ENCODE measurements at regions not wholly inside any gene's neighbourhood (a gene's known extent, or its start where the extent isn't known, plus 50 kb on each side); places are given as distances from the start of the nearest gene placed in this dataset.

- Histone ChIP-seq H3K27me3 (ENCODE audit: control insufficient read depth in 2 of 2, insufficient read depth in 2 of 2, low read length in 2 of 2) (no peaks in the 10 kb centered on the region), H3K4me1 (ENCODE audit: control insufficient read depth in 2 of 2, insufficient read depth in 2 of 2, low read length in 2 of 2) (no peaks in the 10 kb centered on the region), H3K9me3 (ENCODE audit: control insufficient read depth in 2 of 3, low read length in 3 of 3) (no peaks in the 10 kb centered on the region), H3K27ac (ENCODE audit: low read depth, low read length) (no peak overlapping the region), H3K4me3 (ENCODE audit: low read length) (no peak overlapping the region), H3K36me3 (ENCODE audit: control insufficient read depth in 2 of 3, insufficient read depth in 3 of 3, low read length in 3 of 3) (no peaks in the 10 kb centered on the region)
- Mint-ChIP-seq H3K4me3 (no peak overlapping the region), H3K9me3 (peaks cover 0 to 8% (median 0%) of the 10 kb centered on the region in 11 donors), H3K36me3 (no peaks in the 10 kb centered on the region), H3K27ac (no peak overlapping the region), H3K4me1 (peaks cover 0 to 1% (median 0%) of the 10 kb centered on the region in 7 donors), H3K27me3 (peaks cover 0 to 25% (median 5%) of the 10 kb centered on the region in 5 donors)
- intact Hi-C loops (cut with micrococcal nuclease) = no loop called here
- ChIA-PET CTCF (no interaction called here), POLR2A (no interaction called here)
- DNase-seq (no peak), ATAC-seq (no peak)
These were observed 902.8 kb downstream of the EPHA4 start for GRCh38 chr2:220669324-220669723.

- Histone ChIP-seq H3K27me3 (ENCODE audit: control insufficient read depth in 2 of 2, insufficient read depth in 2 of 2, low read length in 2 of 2) (no peaks in the 10 kb centered on the region), H3K4me1 (ENCODE audit: control insufficient read depth in 2 of 2, insufficient read depth in 2 of 2, low read length in 2 of 2) (no peaks in the 10 kb centered on the region), H3K4me3 (ENCODE audit: low read length) (no peak overlapping the region), H3K36me3 (ENCODE audit: control insufficient read depth in 2 of 3, insufficient read depth in 3 of 3, low read length in 3 of 3) (no peaks in the 10 kb centered on the region), H3K9me3 (ENCODE audit: control insufficient read depth in 2 of 3, low read length in 3 of 3) (no peaks in the 10 kb centered on the region), H3K27ac (ENCODE audit: low read depth, low read length) (no peak overlapping the region)
- DNase-seq (no peak), ATAC-seq (no peak)
- intact Hi-C loops (cut with micrococcal nuclease) = no loop called here
- Mint-ChIP-seq H3K9me3 (peaks cover 0 to 8% (median 0%) of the 10 kb centered on the region in 11 donors), H3K27me3 (peaks cover 0 to 23% (median 5%) of the 10 kb centered on the region in 5 donors), H3K36me3 (no peaks in the 10 kb centered on the region), H3K4me1 (peaks cover 0 to 1% (median 0%) of the 10 kb centered on the region in 7 donors), H3K27ac (no peak overlapping the region), H3K4me3 (no peak overlapping the region)
- POLR2A ChIA-PET = no interaction called here
- CTCF ChIA-PET = no interaction called here
These were observed 901.6 kb downstream of the EPHA4 start for GRCh38 chr2:220670511-220670910.

GRCh38 chr2:220673151-220673874 lies 898.8 kb downstream of the EPHA4 start:
- Mint-ChIP-seq H3K27me3 (peaks cover 0 to 9% (median 0%) of the 10 kb centered on the region in 5 donors), H3K36me3 (no peaks in the 10 kb centered on the region), H3K4me1 (no peaks in the 10 kb centered on the region), H3K4me3 (no peak overlapping the region), H3K9me3 (peaks cover 0 to 8% (median 0%) of the 10 kb centered on the region in 11 donors), H3K27ac (no peak overlapping the region)
- DNase-seq (no peak), ATAC-seq (no peak)
- no peaks in the 10 kb centered on the region for H3K27me3 ChIP-seq (ENCODE audit: control insufficient read depth in 2 of 2, insufficient read depth in 2 of 2, low read length in 2 of 2)
- H3K27ac ChIP-seq (ENCODE audit: low read depth, low read length) = no peak overlapping the region
- no peaks in the 10 kb centered on the region for H3K36me3 ChIP-seq (ENCODE audit: control insufficient read depth in 2 of 3, insufficient read depth in 3 of 3, low read length in 3 of 3)
- H3K4me3 ChIP-seq (ENCODE audit: low read length) = no peak overlapping the region
- POLR2A ChIA-PET = no interaction called here
- no peaks in the 10 kb centered on the region for H3K4me1 ChIP-seq (ENCODE audit: control insufficient read depth in 2 of 2, insufficient read depth in 2 of 2, low read length in 2 of 2)
- intact Hi-C loops (cut with micrococcal nuclease) = no loop called here
- H3K9me3 ChIP-seq (ENCODE audit: control insufficient read depth in 2 of 3, low read length in 3 of 3) = no peaks in the 10 kb centered on the region
- CTCF ChIA-PET = no interaction called here

- CTCF ChIA-PET = no interaction called here
- Mint-ChIP-seq H3K36me3 (no peaks in the 10 kb centered on the region), H3K9me3 (peaks cover 0 to 7% (median 0%) of the 10 kb centered on the region in 11 donors), H3K27me3 (peaks cover 0 to 9% (median 0%) of the 10 kb centered on the region in 5 donors), H3K4me3 (no peak overlapping the region), H3K4me1 (no peaks in the 10 kb centered on the region), H3K27ac (no peak overlapping the region)
- no peak for ATAC-seq
- Histone ChIP-seq H3K9me3 (ENCODE audit: control insufficient read depth in 2 of 3, low read length in 3 of 3) (no peaks in the 10 kb centered on the region), H3K27ac (ENCODE audit: low read depth, low read length) (no peak overlapping the region), H3K36me3 (ENCODE audit: control insufficient read depth in 2 of 3, insufficient read depth in 3 of 3, low read length in 3 of 3) (no peaks in the 10 kb centered on the region), H3K4me3 (ENCODE audit: low read length) (no peak overlapping the region), H3K4me1 (ENCODE audit: control insufficient read depth in 2 of 2, insufficient read depth in 2 of 2, low read length in 2 of 2) (no peaks in the 10 kb centered on the region), H3K27me3 (ENCODE audit: control insufficient read depth in 2 of 2, insufficient read depth in 2 of 2, low read length in 2 of 2) (no peaks in the 10 kb centered on the region)
- no peak for DNase-seq
- POLR2A ChIA-PET = no interaction called here
- intact Hi-C loops (cut with micrococcal nuclease) = no loop called here
These were observed 898.1 kb downstream of the EPHA4 start for GRCh38 chr2:220674033-220674432.

- Histone ChIP-seq H3K4me3 (ENCODE audit: low read length) (no peak overlapping the region), H3K27me3 (ENCODE audit: control insufficient read depth in 2 of 2, insufficient read depth in 2 of 2, low read length in 2 of 2) (no peaks in the 10 kb centered on the region), H3K27ac (ENCODE audit: low read depth, low read length) (no peak overlapping the region), H3K36me3 (ENCODE audit: control insufficient read depth in 2 of 3, insufficient read depth in 3 of 3, low read length in 3 of 3) (no peaks in the 10 kb centered on the region), H3K9me3 (ENCODE audit: control insufficient read depth in 2 of 3, low read length in 3 of 3) (no peaks in the 10 kb centered on the region), H3K4me1 (ENCODE audit: control insufficient read depth in 2 of 2, insufficient read depth in 2 of 2, low read length in 2 of 2) (no peaks in the 10 kb centered on the region)
- DNase-seq = no peak
- H3K4me3 Mint-ChIP-seq = no peak overlapping the region
- no peaks in the 10 kb centered on the region for H3K4me1 Mint-ChIP-seq
- no peaks in the 10 kb centered on the region for H3K36me3 Mint-ChIP-seq
- ChIA-PET CTCF (no interaction called here), POLR2A (no interaction called here)
- peaks cover 0 to 9% (median 5%) of the 10 kb centered on the region in 5 donors for H3K27me3 Mint-ChIP-seq
- H3K27ac Mint-ChIP-seq = no peak overlapping the region
- H3K9me3 Mint-ChIP-seq = no peaks in the 10 kb centered on the region
- intact Hi-C loops (cut with micrococcal nuclease) = no loop called here
- ATAC-seq = no peak
These were observed 895.4 kb downstream of the EPHA4 start for GRCh38 chr2:220676695-220677094.

GRCh38 chr2:220678943-220679342 lies 893.2 kb downstream of the EPHA4 start:
- no peaks in the 10 kb centered on the region for H3K4me1 ChIP-seq (ENCODE audit: control insufficient read depth in 2 of 2, insufficient read depth in 2 of 2, low read length in 2 of 2)
- ATAC-seq (no peak), DNase-seq (no peak)
- H3K4me3 Mint-ChIP-seq = no peak overlapping the region
- no peaks in the 10 kb centered on the region for H3K36me3 Mint-ChIP-seq
- ChIA-PET POLR2A (no interaction called here), CTCF (no interaction called here)
- H3K9me3 Mint-ChIP-seq = no peaks in the 10 kb centered on the region
- no peak overlapping the region for H3K27ac ChIP-seq (ENCODE audit: low read depth, low read length)
- peaks cover 0 to 11% (median 5%) of the 10 kb centered on the region in 5 donors for H3K27me3 Mint-ChIP-seq
- H3K36me3 ChIP-seq (ENCODE audit: control insufficient read depth in 2 of 3, insufficient read depth in 3 of 3, low read length in 3 of 3) = no peaks in the 10 kb centered on the region
- no peak overlapping the region for H3K27ac Mint-ChIP-seq
- intact Hi-C loops (cut with micrococcal nuclease) = no loop called here
- H3K9me3 ChIP-seq (ENCODE audit: control insufficient read depth in 2 of 3, low read length in 3 of 3) = no peaks in the 10 kb centered on the region
- no peaks in the 10 kb centered on the region for H3K4me1 Mint-ChIP-seq
- H3K27me3 ChIP-seq (ENCODE audit: control insufficient read depth in 2 of 2, insufficient read depth in 2 of 2, low read length in 2 of 2) = no peaks in the 10 kb centered on the region
- H3K4me3 ChIP-seq (ENCODE audit: low read length) = no peak overlapping the region

- no peaks in the 10 kb centered on the region for H3K9me3 Mint-ChIP-seq
- no peak overlapping the region for H3K4me3 ChIP-seq (ENCODE audit: low read length)
- H3K9me3 ChIP-seq (ENCODE audit: control insufficient read depth in 2 of 3, low read length in 3 of 3) = no peaks in the 10 kb centered on the region
- H3K36me3 ChIP-seq (ENCODE audit: control insufficient read depth in 2 of 3, insufficient read depth in 3 of 3, low read length in 3 of 3) = no peaks in the 10 kb centered on the region
- no peaks in the 10 kb centered on the region for H3K4me1 Mint-ChIP-seq
- intact Hi-C loops (cut with micrococcal nuclease) = no loop called here
- no peak overlapping the region for H3K27ac ChIP-seq (ENCODE audit: low read depth, low read length)
- H3K4me1 ChIP-seq (ENCODE audit: control insufficient read depth in 2 of 2, insufficient read depth in 2 of 2, low read length in 2 of 2) = no peaks in the 10 kb centered on the region
- DNase-seq = no peak
- H3K27me3 ChIP-seq (ENCODE audit: control insufficient read depth in 2 of 2, insufficient read depth in 2 of 2, low read length in 2 of 2) = no peaks in the 10 kb centered on the region
- POLR2A ChIA-PET = no interaction called here
- H3K27me3 Mint-ChIP-seq = peaks cover 2 to 36% (median 18%) of the 10 kb centered on the region in 5 donors
- no peak overlapping the region for H3K27ac Mint-ChIP-seq
- H3K4me3 Mint-ChIP-seq = no peak overlapping the region
- no peaks in the 10 kb centered on the region for H3K36me3 Mint-ChIP-seq
- CTCF ChIA-PET = interaction anchor here (0.5 to 0.7 kb wide), 2 partner anchors 164 to 733 kb away, joined by 3 to 4 read pairs; no protein-coding TSS in a partner anchor
- ATAC-seq = no peak
These were observed 889.5 kb downstream of the EPHA4 start for GRCh38 chr2:220682616-220683015.
